GM12878 (cell line): ENCODE measurements at regions not wholly inside any gene's neighbourhood (a gene's known extent, or its start where the extent isn't known, plus 50 kb on each side); places are given as distances from the start of the nearest gene placed in this dataset.

Source experiments
- ATAC-seq: fragments of 200-7000 bp; cut with Tn5 transposase; 3 replicates; pipeline ENCODE4 v1.9.1; 2020; ENCODE audit warnings: mild to moderate bottlenecking, moderate library complexity
- BruUV-seq: library from RNA; stranded (reverse); fragments of 400-500 nt; replicated peaks from 2 replicates; lab custom pipeline; 2021; lab: Mats Ljungman, UMichigan
- CTCF ChIA-PET: fragments of 300-600 bp; sonication (Branson Sonifier 250); formaldehyde crosslinking; extraction: SDS; loops from one replicate; lab custom pipeline; 2021; ENCODE audit warnings: inconsistent platforms; lab: Yijun Ruan, JAX
- POLR2A ChIA-PET: fragments of 350-600 bp; formaldehyde crosslinking; extraction: SDS; loops from one replicate; lab custom pipeline; 2021; ENCODE audit warnings: inconsistent platforms; lab: Charles Lee
- RAD21 ChIA-PET: fragments of 300-600 bp; sonication (Branson Sonifier 250); formaldehyde crosslinking; loops from one replicate; lab custom pipeline; 2023; ENCODE audit warnings: antibody characterized with exemption; ENCODE audit not compliant: unreplicated experiment; lab: Charles Lee
- SMC1A ChIA-PET: fragments of 300-600 bp; sonication (Branson Sonifier 250); formaldehyde crosslinking; loops from one replicate; lab custom pipeline; 2023; ENCODE audit not compliant: unreplicated experiment, uncharacterized antibody; lab: Charles Lee
- DNase-seq: peaks from one replicate; pipeline ENCODE4 v3.0.0-alpha.2; 2011; ENCODE audit warnings: low read depth, low spot score
- FAIRE-seq: peaks from 3 replicates; lab custom pipeline; 2011; peaks lifted over from hg19 to GRCh38; lab: Jason Lieb, UNC
- H2AFZ ChIP-seq: 2 replicates; pipeline ENCODE4 v1.6.0; 2011; ENCODE audit warnings: low read depth, low read length, control low read depth; ENCODE audit not compliant: control insufficient read depth
- H3K27ac ChIP-seq: 2 replicates; pipeline ENCODE4 v1.5.1; 2011; ENCODE audit warnings: control low read depth; ENCODE audit not compliant: control insufficient read depth, insufficient read depth
- H3K27me3 ChIP-seq, 2 experiments: replicated peaks in 1 of 2; 2 replicates each; pipeline versions ENCODE4 v1.6.0 to v1.6.1; 2011; ENCODE audit warnings: low read length in 1 of 2; ENCODE audit not compliant: control insufficient read depth in 2 of 2, insufficient read depth in 2 of 2
- H3K36me3 ChIP-seq, 2 experiments: 2 replicates each; pipeline ENCODE4 v1.5.1; 2011; ENCODE audit warnings: low read length in 1 of 2; ENCODE audit not compliant: control insufficient read depth in 2 of 2, insufficient read depth in 2 of 2
- H3K4me1 ChIP-seq: 2 replicates; pipeline ENCODE4 v1.6.1; 2011; ENCODE audit warnings: mild to moderate bottlenecking, low read length, moderate library complexity, mixed read lengths; ENCODE audit not compliant: control insufficient read depth, insufficient read depth
- H3K4me2 ChIP-seq: 2 replicates; pipeline ENCODE4 v1.6.0; 2011; ENCODE audit warnings: control low read depth; ENCODE audit not compliant: control insufficient read depth, insufficient read depth
- H3K4me3 ChIP-seq: fragments of 200-600 bp; sonication (generic); 2 replicates; pipeline ENCODE4 v1.5.1; 2016
- H3K79me2 ChIP-seq: 2 replicates; pipeline ENCODE4 v1.6.0; 2011; ENCODE audit warnings: low read length; ENCODE audit not compliant: control insufficient read depth, insufficient read depth
- H3K9ac ChIP-seq: 2 replicates; pipeline ENCODE4 v1.8.0; 2011; ENCODE audit warnings: low read length, control low read depth, mixed read lengths; ENCODE audit not compliant: control insufficient read depth, insufficient read depth
- H3K9me3 ChIP-seq: replicated peaks from 3 replicates; pipeline ENCODE4 v1.5.1; 2011; ENCODE audit warnings: mild to moderate bottlenecking, low read length; ENCODE audit not compliant: control insufficient read depth, insufficient read depth
- H4K20me1 ChIP-seq: 2 replicates; pipeline ENCODE4 v1.6.0; 2011; ENCODE audit not compliant: control insufficient read depth, insufficient read depth
- BACH1 ChIP-seq: fragments of 450-650 bp; IDR thresholded peaks from 2 replicates; pipeline ENCODE4 v1.6.1; 2017; ENCODE audit warnings: mild to moderate bottlenecking, borderline replicate concordance
- CBX5 ChIP-seq: sonication (generic); IDR thresholded peaks from 2 replicates; pipeline ENCODE4 v1.6.1; 2016; ENCODE audit warnings: low read depth, moderate library complexity, mild to moderate bottlenecking, inconsistent platforms
- EP300 ChIP-seq, 2 experiments: fragments of 150-350 bp in 1 of 2; IDR thresholded peaks; 2 replicates each; pipeline ENCODE4 v1.6.1; 2011 to 2012; ENCODE audit warnings: low read depth in 2 of 2, low read length in 2 of 2, borderline replicate concordance in 1 of 2, improper control_type of control experiment in 1 of 2, inconsistent platforms in 1 of 2; ENCODE audit not compliant: control insufficient read depth in 1 of 2
- POLR2AphosphoS2 ChIP-seq: IDR thresholded peaks from 2 replicates; pipeline ENCODE4 v1.6.1; 2011; ENCODE audit warnings: low read depth, mild to moderate bottlenecking, low read length, improper control_type of control experiment, moderate library complexity
- STAT3 ChIP-seq: IDR thresholded peaks from 2 replicates; pipeline ENCODE4 v1.6.1; 2011; ENCODE audit warnings: low read depth, low read length, improper control_type of control experiment
- WGBS: methylation state at CpG from one replicate; pipeline ENCODE4 v1.1.6; 2016; ENCODE audit warnings: low lambda C conversion rate; ENCODE audit not compliant: insufficient replicate concordance, insufficient coverage; ENCODE audit errors: missing lambda C conversion rate; 5-methylcytosine and 5-hydroxymethylcytosine counted together
- in situ Hi-C: fragments of 300-500 bp; cut with MboI; formaldehyde crosslinking; loops from 9 replicates; pipeline ENCODE4 v1.14.3; 2018; ENCODE audit warnings: mixed read lengths
- intact Hi-C: fragments of 100-400 bp; cut with micrococcal nuclease; formaldehyde crosslinking; loops from one replicate; pipeline ENCODE4 v1.14.2; 2022; ENCODE audit not compliant: unreplicated experiment

DNA sequence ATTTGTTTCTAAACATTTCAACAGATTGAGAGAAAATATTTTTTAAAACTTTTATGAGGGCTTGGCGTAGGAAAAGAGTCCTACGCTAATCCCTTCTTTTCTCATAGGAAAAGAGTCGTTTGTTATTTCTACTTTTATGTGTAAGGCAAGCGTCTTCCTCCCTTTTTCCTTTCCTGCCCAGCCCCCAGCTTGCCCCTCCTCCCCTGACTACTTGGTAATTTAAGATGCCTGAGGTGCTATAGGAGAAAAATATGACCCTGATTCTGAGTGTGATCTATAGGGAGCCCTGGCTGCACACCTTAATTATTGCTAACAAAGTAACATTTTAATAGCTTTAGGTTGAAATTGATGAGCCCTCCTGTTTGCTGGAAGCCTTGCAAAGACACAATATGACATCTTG, 373.6 kb downstream of the PBX1 start:
- FAIRE-seq (no peak), ATAC-seq (no peak), DNase-seq (no peak)
- Histone ChIP-seq H4K20me1 (no peaks in the 10 kb centered on the region), H3K79me2 (no peaks in the 10 kb centered on the region), H3K27me3 (no peaks in the 10 kb centered on the region), H3K36me3 (no peaks in the 10 kb centered on the region), H2AFZ (no peak overlapping the region), H3K9me3 (no peaks in the 10 kb centered on the region), H3K27ac (no peak overlapping the region), H3K4me1 (no peaks in the 10 kb centered on the region), H3K4me3 (no peak overlapping the region), H3K4me2 (no peak overlapping the region), H3K9ac (no peak overlapping the region)
- ChIA-PET CTCF (no interaction called here), POLR2A (interaction anchor here (0.6 kb wide), 1 partner anchor 283 kb away, joined by 3 read pairs; no protein-coding TSS in a partner anchor), SMC1A (no interaction called here), RAD21 (no interaction called here)
- in situ Hi-C loops, result no loop called here
- TF ChIP-seq BACH1 (no peak), POLR2AphosphoS2 (no peak), STAT3 (no peak)
- BruUV-seq, result no TSS peak
- intact Hi-C loops, result no loop called here
- 1% methylated on average over 4 of the region's 4 CpGs for WGBS

DNA sequence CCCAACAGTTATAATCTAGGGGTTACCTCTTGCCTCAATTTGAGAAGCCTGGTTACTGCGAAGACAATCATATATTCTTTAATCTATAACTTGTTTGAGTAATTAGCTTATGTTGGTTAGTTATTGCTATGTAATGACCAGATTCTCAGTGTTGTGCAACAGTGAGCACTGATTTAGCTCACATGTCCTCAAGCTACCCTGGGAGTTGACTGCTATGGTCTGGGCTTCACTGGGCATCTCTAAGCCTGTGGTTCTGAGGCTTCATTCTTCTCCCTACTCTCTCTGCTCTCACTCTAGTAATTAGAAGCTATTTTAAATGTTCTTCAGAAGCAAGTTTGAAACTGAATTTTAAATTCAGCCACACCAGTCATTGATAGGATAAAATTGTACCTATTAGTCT, 371.8 kb downstream of the PBX1 start:
- Histone ChIP-seq H3K4me1 (no peaks in the 10 kb centered on the region), H3K4me2 (no peak overlapping the region), H4K20me1 (no peaks in the 10 kb centered on the region), H3K36me3 (no peaks in the 10 kb centered on the region), H3K9me3 (no peaks in the 10 kb centered on the region), H2AFZ (no peak overlapping the region), H3K79me2 (no peaks in the 10 kb centered on the region), H3K9ac (no peak overlapping the region), H3K4me3 (no peak overlapping the region), H3K27me3 (no peaks in the 10 kb centered on the region), H3K27ac (no peak overlapping the region)
- ChIA-PET POLR2A (no interaction called here), CTCF (no interaction called here), SMC1A (interaction anchor here (0.5 to 0.6 kb wide), 2 partner anchors 1101 to 1395 kb away, joined by 3 to 4 read pairs; no protein-coding TSS in a partner anchor), RAD21 (no interaction called here)
- no peak for ATAC-seq
- in situ Hi-C loops (no loop called here), intact Hi-C loops (no loop called here)
- no TSS peak for BruUV-seq
- no peak for FAIRE-seq
- no peak for DNase-seq
- TF ChIP-seq EP300 (IDR thresholded peaks at IDR 0.05; ENCODE audit: borderline replicate concordance in 1 of 2, control insufficient read depth in 1 of 2, low read depth in 2 of 2, low read length in 2 of 2) (no peak), STAT3 (no peak), CBX5 (no peak)
- 0% methylated on average over 1 of the region's 1 CpG for WGBS
